ENCODE measurements at regions not wholly inside any gene's neighbourhood (a gene's known extent, or its start where the extent isn't known, plus 50 kb on each side); places are given as distances from the start of the nearest gene placed in this dataset.
"Not testable (repeated sequence)": the region's sequence is repeated elsewhere in the genome, so short reads cannot be mapped to it uniquely, and the experiment has no call there.

- not testable (repeated sequence) for H3K4me1 ChIP-seq (ENCODE audit: control insufficient read depth, insufficient read depth, low read length, poor library complexity, severe bottlenecking); H3K27ac ChIP-seq (ENCODE audit: insufficient read depth, low read length, poor library complexity, severe bottlenecking); H3K4me3 ChIP-seq (ENCODE audit: insufficient read depth, low read depth, low read length, poor library complexity, severe bottlenecking); H3K36me3 ChIP-seq (ENCODE audit: control insufficient read depth, insufficient read depth, low read length); H3K27me3 ChIP-seq (replicated peaks; ENCODE audit: control insufficient read depth, insufficient read depth, low read length, poor library complexity, severe bottlenecking); DNase-seq; H3K9me3 ChIP-seq (ENCODE audit: control insufficient read depth, low read length)
Observed at GRCh38 chr1:120629832-120630455, 93.8 kb upstream of the NBPF26 start.

GRCh38 chr1:120634816-120635806 lies 88.6 kb upstream of the NBPF26 start:
- not testable (repeated sequence) for H3K27me3 ChIP-seq (replicated peaks; ENCODE audit: control insufficient read depth, insufficient read depth, low read length, poor library complexity, severe bottlenecking); H3K4me3 ChIP-seq (ENCODE audit: insufficient read depth, low read depth, low read length, poor library complexity, severe bottlenecking)

GRCh38 chr1:120640261-120641013 lies 83.3 kb upstream of the NBPF26 start:
- H3K4me3 ChIP-seq (ENCODE audit: insufficient read depth, low read depth, low read length, poor library complexity, severe bottlenecking); H3K36me3 ChIP-seq (ENCODE audit: control insufficient read depth, insufficient read depth, low read length); H3K27ac ChIP-seq (ENCODE audit: insufficient read depth, low read length, poor library complexity, severe bottlenecking); H3K9me3 ChIP-seq (ENCODE audit: control insufficient read depth, low read length); H3K27me3 ChIP-seq (replicated peaks; ENCODE audit: control insufficient read depth, insufficient read depth, low read length, poor library complexity, severe bottlenecking); DNase-seq; H3K4me1 ChIP-seq (ENCODE audit: control insufficient read depth, insufficient read depth, low read length, poor library complexity, severe bottlenecking): not testable (repeated sequence)

More at GRCh38 chr1:120634816-120635806, 88.6 kb upstream of the NBPF26 start:
- H3K27ac ChIP-seq (ENCODE audit: insufficient read depth, low read length, poor library complexity, severe bottlenecking); DNase-seq; H3K9me3 ChIP-seq (ENCODE audit: control insufficient read depth, low read length); H3K4me1 ChIP-seq (ENCODE audit: control insufficient read depth, insufficient read depth, low read length, poor library complexity, severe bottlenecking); H3K36me3 ChIP-seq (ENCODE audit: control insufficient read depth, insufficient read depth, low read length): not testable (repeated sequence)

- not testable (repeated sequence) for DNase-seq; H3K27ac ChIP-seq (ENCODE audit: insufficient read depth, low read length, poor library complexity, severe bottlenecking); H3K9me3 ChIP-seq (ENCODE audit: control insufficient read depth, low read length); H3K27me3 ChIP-seq (replicated peaks; ENCODE audit: control insufficient read depth, insufficient read depth, low read length, poor library complexity, severe bottlenecking); H3K4me1 ChIP-seq (ENCODE audit: control insufficient read depth, insufficient read depth, low read length, poor library complexity, severe bottlenecking); H3K4me3 ChIP-seq (ENCODE audit: insufficient read depth, low read depth, low read length, poor library complexity, severe bottlenecking); H3K36me3 ChIP-seq (ENCODE audit: control insufficient read depth, insufficient read depth, low read length)
Observed at GRCh38 chr1:120641014-120641302, 82.8 kb upstream of the NBPF26 start.

GRCh38 chr1:120647182-120647581 lies 76.6 kb upstream of the NBPF26 start:
- DNase-seq = not testable (repeated sequence)

GRCh38 chr1:120648915-120649623 lies 74.7 kb upstream of the NBPF26 start:
- not testable (repeated sequence) for H3K36me3 ChIP-seq (ENCODE audit: control insufficient read depth, insufficient read depth, low read length); H3K4me1 ChIP-seq (ENCODE audit: control insufficient read depth, insufficient read depth, low read length, poor library complexity, severe bottlenecking); H3K27me3 ChIP-seq (replicated peaks; ENCODE audit: control insufficient read depth, insufficient read depth, low read length, poor library complexity, severe bottlenecking); H3K9me3 ChIP-seq (ENCODE audit: control insufficient read depth, low read length); H3K27ac ChIP-seq (ENCODE audit: insufficient read depth, low read length, poor library complexity, severe bottlenecking); H3K4me3 ChIP-seq (ENCODE audit: insufficient read depth, low read depth, low read length, poor library complexity, severe bottlenecking); DNase-seq

More at GRCh38 chr1:120647182-120647581, 76.6 kb upstream of the NBPF26 start:
- H3K27me3 ChIP-seq (replicated peaks; ENCODE audit: control insufficient read depth, insufficient read depth, low read length, poor library complexity, severe bottlenecking); H3K36me3 ChIP-seq (ENCODE audit: control insufficient read depth, insufficient read depth, low read length); H3K4me3 ChIP-seq (ENCODE audit: insufficient read depth, low read depth, low read length, poor library complexity, severe bottlenecking); H3K4me1 ChIP-seq (ENCODE audit: control insufficient read depth, insufficient read depth, low read length, poor library complexity, severe bottlenecking); H3K9me3 ChIP-seq (ENCODE audit: control insufficient read depth, low read length); H3K27ac ChIP-seq (ENCODE audit: insufficient read depth, low read length, poor library complexity, severe bottlenecking): not testable (repeated sequence)

- DNase-seq; H3K9me3 ChIP-seq (ENCODE audit: control insufficient read depth, low read length); H3K27ac ChIP-seq (ENCODE audit: insufficient read depth, low read length, poor library complexity, severe bottlenecking); H3K4me1 ChIP-seq (ENCODE audit: control insufficient read depth, insufficient read depth, low read length, poor library complexity, severe bottlenecking); H3K4me3 ChIP-seq (ENCODE audit: insufficient read depth, low read depth, low read length, poor library complexity, severe bottlenecking); H3K36me3 ChIP-seq (ENCODE audit: control insufficient read depth, insufficient read depth, low read length); H3K27me3 ChIP-seq (replicated peaks; ENCODE audit: control insufficient read depth, insufficient read depth, low read length, poor library complexity, severe bottlenecking): not testable (repeated sequence)
Observed at GRCh38 chr1:120649730-120650129, 74.0 kb upstream of the NBPF26 start.

- H3K27me3 ChIP-seq (replicated peaks; ENCODE audit: control insufficient read depth, insufficient read depth, low read length, poor library complexity, severe bottlenecking); DNase-seq; H3K4me3 ChIP-seq (ENCODE audit: insufficient read depth, low read depth, low read length, poor library complexity, severe bottlenecking): not testable (repeated sequence)
Observed at GRCh38 chr1:120654114-120654513, 69.6 kb upstream of the NBPF26 start.

GRCh38 chr1:120655394-120655793 lies 68.4 kb upstream of the NBPF26 start:
- H3K4me3 ChIP-seq (ENCODE audit: insufficient read depth, low read depth, low read length, poor library complexity, severe bottlenecking); H3K36me3 ChIP-seq (ENCODE audit: control insufficient read depth, insufficient read depth, low read length); H3K27ac ChIP-seq (ENCODE audit: insufficient read depth, low read length, poor library complexity, severe bottlenecking): not testable (repeated sequence)

More at GRCh38 chr1:120654114-120654513, 69.6 kb upstream of the NBPF26 start:
- not testable (repeated sequence) for H3K4me1 ChIP-seq (ENCODE audit: control insufficient read depth, insufficient read depth, low read length, poor library complexity, severe bottlenecking); H3K36me3 ChIP-seq (ENCODE audit: control insufficient read depth, insufficient read depth, low read length); H3K27ac ChIP-seq (ENCODE audit: insufficient read depth, low read length, poor library complexity, severe bottlenecking); H3K9me3 ChIP-seq (ENCODE audit: control insufficient read depth, low read length)

More at GRCh38 chr1:120655394-120655793, 68.4 kb upstream of the NBPF26 start:
- DNase-seq; H3K4me1 ChIP-seq (ENCODE audit: control insufficient read depth, insufficient read depth, low read length, poor library complexity, severe bottlenecking); H3K27me3 ChIP-seq (replicated peaks; ENCODE audit: control insufficient read depth, insufficient read depth, low read length, poor library complexity, severe bottlenecking); H3K9me3 ChIP-seq (ENCODE audit: control insufficient read depth, low read length): not testable (repeated sequence)
